RWPE2 (cell line): ENCODE measurements at regions not wholly inside any gene's neighbourhood (a gene's known extent, or its start where the extent isn't known, plus 50 kb on each side); places are given as distances from the start of the nearest gene placed in this dataset.
"Not testable (repeated sequence)": the region's sequence is repeated elsewhere in the genome, so short reads cannot be mapped to it uniquely, and the experiment has no call there.

Source experiments
- ATAC-seq: fragments of 200-7000 bp; cut with Tn5 transposase; 3 replicates; pipeline ENCODE4 v1.9.1; 2021; ENCODE audit warnings: low read depth
- DNase-seq: peaks from one replicate; pipeline ENCODE4 v3.0.0-alpha.2; 2020; ENCODE audit warnings: low spot score
- H3K27ac ChIP-seq: fragments of 450-650 bp; 2 replicates; pipeline ENCODE4 v1.5.1; 2017; ENCODE audit warnings: mild to moderate bottlenecking; ENCODE audit not compliant: poor library complexity, severe bottlenecking
- H3K27me3 ChIP-seq: fragments of 250-450 bp; sonication (Bioruptor Pico); 2 replicates; pipeline ENCODE4 v1.5.1; 2021; ENCODE audit warnings: mild to moderate bottlenecking, moderate library complexity; ENCODE audit not compliant: insufficient read depth, poor library complexity, severe bottlenecking
- H3K36me3 ChIP-seq: fragments of 250-450 bp; sonication (Bioruptor Pico); 2 replicates; pipeline ENCODE4 v1.5.1; 2020; ENCODE audit warnings: low read depth, mild to moderate bottlenecking, moderate library complexity
- H3K4me1 ChIP-seq: fragments of 250-450 bp; sonication (Bioruptor Pico); 2 replicates; pipeline ENCODE4 v1.5.1; 2021; ENCODE audit warnings: mild to moderate bottlenecking, moderate library complexity; ENCODE audit not compliant: insufficient read depth, poor library complexity, severe bottlenecking
- H3K4me3 ChIP-seq: fragments of 250-450 bp; sonication (Bioruptor Pico); 2 replicates; pipeline ENCODE4 v1.5.1; 2021; ENCODE audit warnings: mild to moderate bottlenecking, moderate library complexity; ENCODE audit not compliant: severe bottlenecking
- H3K9me3 ChIP-seq: fragments of 250-450 bp; sonication (Bioruptor Pico); 2 replicates; pipeline ENCODE4 v1.5.1; 2021; ENCODE audit warnings: mild to moderate bottlenecking, moderate library complexity; ENCODE audit not compliant: severe bottlenecking
- CTCF ChIP-seq: fragments of 450-650 bp; IDR thresholded peaks from one replicate; pipeline ENCODE4 v1.5.1; 2017; ENCODE audit warnings: mild to moderate bottlenecking, moderate library complexity; ENCODE audit not compliant: poor library complexity, severe bottlenecking

GRCh38 chr1:94350350-94350924, 67.8 kb upstream of the ABCD3 start:
- ATAC-seq: no peak
- H3K36me3 ChIP-seq: no peaks in the 10 kb centered on the region
- no peaks in the 10 kb centered on the region for H3K9me3 ChIP-seq
- no peak for TF ChIP-seq CTCF
- no peak overlapping the region for H3K4me3 ChIP-seq
- no peaks in the 10 kb centered on the region for H3K4me1 ChIP-seq
- DNase-seq: no peak
- H3K27ac ChIP-seq: no peak overlapping the region
- no peaks in the 10 kb centered on the region for H3K27me3 ChIP-seq

GRCh38 chr1:94349853-94350252, 68.3 kb upstream of the ABCD3 start:
- DNase-seq (no peak), ATAC-seq (no peak)
- H3K27me3 ChIP-seq: no peaks in the 10 kb centered on the region
- no peaks in the 10 kb centered on the region for H3K4me1 ChIP-seq
- no peak for TF ChIP-seq CTCF
- no peak overlapping the region for H3K27ac ChIP-seq
- no peaks in the 10 kb centered on the region for H3K36me3 ChIP-seq
- no peaks in the 10 kb centered on the region for H3K9me3 ChIP-seq
- no peak overlapping the region for H3K4me3 ChIP-seq

GRCh38 chr1:94348386-94348785, 69.8 kb upstream of the ABCD3 start:
- H3K36me3 ChIP-seq, ATAC-seq, H3K4me1 ChIP-seq, DNase-seq, H3K9me3 ChIP-seq, H3K27ac ChIP-seq, H3K27me3 ChIP-seq, H3K4me3 ChIP-seq: not testable (repeated sequence)

GRCh38 chr1:94345148-94345721, 73.0 kb upstream of the ABCD3 start:
- Histone ChIP-seq H3K36me3 (no peaks in the 10 kb centered on the region), H3K27ac (no peak overlapping the region), H3K27me3 (no peaks in the 10 kb centered on the region), H3K4me1 (no peaks in the 10 kb centered on the region), H3K9me3 (no peaks in the 10 kb centered on the region), H3K4me3 (no peak overlapping the region)
- DNase-seq (no peak), ATAC-seq (no peak)
- no peak for TF ChIP-seq CTCF

- DNase-seq: no peak
- Histone ChIP-seq H3K27ac (no peak overlapping the region), H3K27me3 (no peaks in the 10 kb centered on the region), H3K36me3 (no peaks in the 10 kb centered on the region), H3K9me3 (no peaks in the 10 kb centered on the region), H3K4me3 (no peak overlapping the region), H3K4me1 (no peaks in the 10 kb centered on the region)
- no peak for ATAC-seq
- no peak for TF ChIP-seq CTCF
These were observed 75.8 kb upstream of the ABCD3 start for GRCh38 chr1:94342416-94342815.
